Keratinocyte (primary cell): ENCODE measurements at regions not wholly inside any gene's neighbourhood (a gene's known extent, or its start where the extent isn't known, plus 50 kb on each side); places are given as distances from the start of the nearest gene placed in this dataset.

ENCODE experiments used
- DNase-seq: peaks from one replicate; pipeline ENCODE4 v3.0.0-alpha.2; 2011; ENCODE audit warnings: low read depth, missing footprints, low spot score
- FAIRE-seq: peaks from 2 replicates; lab custom pipeline; 2011; peaks lifted over from hg19 to GRCh38; lab: Jason Lieb, UNC
- H2AFZ ChIP-seq: 2 replicates; pipeline ENCODE4 v1.6.0; 2012; ENCODE audit warnings: low read length, control low read depth, inconsistent platforms; ENCODE audit not compliant: control insufficient read depth
- H3K27ac ChIP-seq: 2 replicates; pipeline ENCODE4 v1.5.1; 2011; ENCODE audit warnings: low read length; ENCODE audit not compliant: control insufficient read depth, insufficient read depth
- H3K27me3 ChIP-seq: 3 replicates; pipeline ENCODE4 v1.6.0; 2011; ENCODE audit warnings: low read length; ENCODE audit not compliant: control insufficient read depth, insufficient read depth; ENCODE audit errors: extremely low read depth
- H3K36me3 ChIP-seq, 2 experiments: 2 replicates in 1 of 2; 3 replicates in 1 of 2; pipeline ENCODE4 v1.5.1; 2011; ENCODE audit warnings: low read length in 2 of 2, mild to moderate bottlenecking in 1 of 2; ENCODE audit not compliant: control insufficient read depth in 2 of 2, insufficient read depth in 2 of 2; ENCODE audit errors: extremely low read depth in 1 of 2
- H3K4me1 ChIP-seq: 3 replicates; pipeline ENCODE4 v1.5.1; 2011; ENCODE audit warnings: low read length; ENCODE audit not compliant: control insufficient read depth, insufficient read depth; ENCODE audit errors: extremely low read depth
- H3K4me2 ChIP-seq: 3 replicates; pipeline ENCODE4 v1.6.0; 2011; ENCODE audit warnings: low read depth, low read length; ENCODE audit not compliant: control insufficient read depth, insufficient read depth; ENCODE audit errors: extremely low read depth
- H3K4me3 ChIP-seq, 3 experiments: fragments of 200-600 bp in 1 of 3; sonication (generic) in 1 of 3; 2 replicates in 2 of 3; 3 replicates in 1 of 3; pipeline ENCODE4 v1.5.1; 2011 to 2016; ENCODE audit warnings: low read length in 3 of 3, mild to moderate bottlenecking in 3 of 3, control low read depth in 2 of 3, inconsistent platforms in 1 of 3, low read depth in 1 of 3, mixed read lengths in 1 of 3, mixed run types in 1 of 3, moderate library complexity in 1 of 3; ENCODE audit not compliant: control insufficient read depth in 2 of 3, insufficient read depth in 2 of 3; ENCODE audit errors: extremely low read depth in 1 of 3
- H3K79me2 ChIP-seq: 2 replicates; pipeline ENCODE4 v1.6.0; 2012; ENCODE audit warnings: low read length; ENCODE audit not compliant: control insufficient read depth, insufficient read depth
- H3K9ac ChIP-seq: 3 replicates; pipeline ENCODE4 v1.6.0; 2011; ENCODE audit warnings: low read length; ENCODE audit not compliant: control insufficient read depth, insufficient read depth; ENCODE audit errors: extremely low read depth
- H3K9me1 ChIP-seq: 3 replicates; pipeline ENCODE4 v1.6.0; 2011; ENCODE audit warnings: low read length; ENCODE audit not compliant: control insufficient read depth, insufficient read depth; ENCODE audit errors: extremely low read depth
- H3K9me3 ChIP-seq: 2 replicates; pipeline ENCODE4 v1.5.1; 2012; ENCODE audit warnings: low read depth, low read length; ENCODE audit not compliant: control insufficient read depth
- H4K20me1 ChIP-seq: 3 replicates; pipeline ENCODE4 v1.6.0; 2011; ENCODE audit warnings: low read length; ENCODE audit not compliant: control insufficient read depth, insufficient read depth; ENCODE audit errors: extremely low read depth
- CTCF ChIP-seq, 3 experiments: IDR thresholded peaks in 1 of 3; conservative IDR thresholded peaks in 1 of 3; optimal IDR thresholded peaks in 1 of 3; 2 replicates in 2 of 3; 3 replicates in 1 of 3; pipeline versions ENCODE3 to v1.5.1; 2011; ENCODE audit warnings: low read length in 3 of 3, mild to moderate bottlenecking in 3 of 3, moderate library complexity in 2 of 3, control low read depth in 1 of 3, inconsistent platforms in 1 of 3; ENCODE audit not compliant: insufficient read depth in 2 of 3; ENCODE audit errors: extremely low read depth in 1 of 3
- EZH2 ChIP-seq: IDR thresholded peaks from one replicate; pipeline ENCODE4 v1.6.1; 2012; ENCODE audit warnings: inconsistent platforms, mild to moderate bottlenecking, low read length, moderate library complexity
- dilution Hi-C: fragments of 300-500 bp; cut with MboI; formaldehyde crosslinking; loops from one replicate; pipeline ENCODE4 v1.7.0; 2020; ENCODE audit warnings: low sequenced_read_pairs; ENCODE audit not compliant: extremely low pct_ligation_motif_present

GRCh38 chr9:35547889-35548418 is 57.1 kb upstream of the TESK1 start:
- Histone ChIP-seq H4K20me1 (no peaks in the 10 kb centered on the region), H3K4me3 (no peak overlapping the region), H3K4me1 (no peaks in the 10 kb centered on the region), H3K9me3 (no peaks in the 10 kb centered on the region), H3K27ac (no peak overlapping the region), H2AFZ (no peak overlapping the region), H3K79me2 (peaks cover 16% of the 10 kb centered on the region), H3K27me3 (no peaks in the 10 kb centered on the region), H3K36me3 (peaks cover 4 to 5% of the 10 kb centered on the region in 2 experiments), H3K9ac (no peak overlapping the region), H3K4me2 (no peak overlapping the region), H3K9me1 (no peaks in the 10 kb centered on the region)
- dilution Hi-C loops, result no loop called here
- no peak for FAIRE-seq
- TF ChIP-seq CTCF (optimal IDR thresholded peaks at IDR 0.05 in 1 of 3, IDR thresholded peaks at IDR 0.05 in 1 of 3, conservative IDR thresholded peaks at IDR 0.05 in 1 of 3; ENCODE audit: extremely low read depth in 1 of 3, insufficient read depth in 2 of 3, low read length in 3 of 3), result no peak
- no peak for TF ChIP-seq EZH2
- DNase-seq, result no peak

GRCh38 chr9:35548571-35548970 is 56.5 kb upstream of the TESK1 start:
- FAIRE-seq, result no peak
- no peak overlapping the region for H3K4me2 ChIP-seq
- no peaks in the 10 kb centered on the region for H3K4me1 ChIP-seq
- no peaks in the 10 kb centered on the region for H3K9me1 ChIP-seq
- H4K20me1 ChIP-seq, result peaks cover 3% of the 10 kb centered on the region
- H3K4me3 ChIP-seq, result no peak overlapping the region
- H3K27me3 ChIP-seq, result no peaks in the 10 kb centered on the region
- peaks cover 16% of the 10 kb centered on the region for H3K79me2 ChIP-seq
- no peaks in the 10 kb centered on the region for H3K9me3 ChIP-seq
- H2AFZ ChIP-seq, result no peak overlapping the region
- H3K9ac ChIP-seq, result no peak overlapping the region
- peaks cover 4 to 5% of the 10 kb centered on the region in 2 experiments for H3K36me3 ChIP-seq
- dilution Hi-C loops, result no loop called here
- DNase-seq, result no peak
- TF ChIP-seq EZH2, result no peak
- no peak for TF ChIP-seq CTCF (optimal IDR thresholded peaks at IDR 0.05 in 1 of 3, IDR thresholded peaks at IDR 0.05 in 1 of 3, conservative IDR thresholded peaks at IDR 0.05 in 1 of 3; ENCODE audit: extremely low read depth in 1 of 3, insufficient read depth in 2 of 3, low read length in 3 of 3)
- no peak overlapping the region for H3K27ac ChIP-seq
